ENCODE measurements at regions not wholly inside any gene's neighbourhood (a gene's known extent, or its start where the extent isn't known, plus 50 kb on each side); places are given as distances from the start of the nearest gene placed in this dataset.

- TF ChIP-seq CTCF (IDR thresholded peaks at IDR 0.05; ENCODE audit: low read depth, low read length, poor library complexity, severe bottlenecking) (no peak), EZH2phosphoT487 (IDR thresholded peaks at IDR 0.05; ENCODE audit: borderline replicate concordance, low read length) (no peak)
These were observed 57.7 kb upstream of the RNU6ATAC start for GRCh38 chr9:134222018-134222573.

All from DOHH2 (cell line).